Memory B cell (primary cell): ENCODE measurements at regions not wholly inside any gene's neighbourhood (a gene's known extent, or its start where the extent isn't known, plus 50 kb on each side); places are given as distances from the start of the nearest gene placed in this dataset.

ENCODE experiments used
- ATAC-seq: fragments of 150-1000 bp; cut with Tn5 transposase; 2 replicates; pipeline ENCODE4 v1.10.0; 2021; ENCODE audit warnings: low read depth, mild to moderate bottlenecking, moderate library complexity
- DNase-seq, 2 donors: peaks; one replicate each; pipeline ENCODE4 v3.0.0; 2022; ENCODE audit warnings: low spot score in 2 of 2
- H3K27ac Mint-ChIP-seq: one replicate; pipeline ENCODE4 v1.8.0; 2022; ENCODE audit warnings: mild to moderate bottlenecking, moderate library complexity, mixed read lengths
- H3K27me3 Mint-ChIP-seq: one replicate; pipeline ENCODE4 v1.8.0; 2022; ENCODE audit warnings: mixed read lengths
- H3K36me3 Mint-ChIP-seq: one replicate; pipeline ENCODE4 v1.8.0; 2022; ENCODE audit warnings: mild to moderate bottlenecking, mixed read lengths
- H3K4me1 Mint-ChIP-seq: one replicate; pipeline ENCODE4 v1.8.0; 2022; ENCODE audit warnings: mixed read lengths
- H3K4me3 Mint-ChIP-seq: one replicate; pipeline ENCODE4 v1.8.0; 2022; ENCODE audit warnings: mild to moderate bottlenecking, moderate library complexity, mixed read lengths
- H3K9me3 Mint-ChIP-seq: one replicate; pipeline ENCODE4 v1.8.0; 2022; ENCODE audit warnings: mixed read lengths

DNA sequence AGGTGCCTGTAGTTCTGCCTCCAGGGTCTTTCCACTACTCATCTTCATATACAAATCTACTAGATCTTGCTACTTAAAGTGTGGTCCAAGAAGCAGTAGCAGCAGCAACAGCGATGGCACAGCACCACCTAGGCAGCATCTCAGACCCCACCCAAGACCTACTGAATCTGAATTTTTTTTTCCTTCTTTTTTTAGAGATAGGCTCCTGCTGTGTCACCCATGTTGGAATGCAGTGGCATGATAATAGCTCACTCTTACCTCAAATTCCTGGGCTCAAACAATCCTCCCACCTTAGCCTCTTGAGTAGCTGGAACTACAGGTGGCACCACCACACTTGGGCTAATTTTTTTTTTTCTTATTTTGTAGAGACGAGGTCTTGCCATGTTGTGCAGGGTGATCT, 346.7 kb upstream of the TGFBR2 start:
- ATAC-seq: no peak
- Mint-ChIP-seq H3K4me3 (no peak overlapping the region), H3K9me3 (no peaks in the 10 kb centered on the region), H3K27me3 (no peaks in the 10 kb centered on the region), H3K27ac (no peak overlapping the region), H3K4me1 (peaks cover 18% of the 10 kb centered on the region), H3K36me3 (no peaks in the 10 kb centered on the region)
- DNase-seq: no peak

- no peaks in the 10 kb centered on the region for H3K27me3 Mint-ChIP-seq
- peaks cover 3% of the 10 kb centered on the region for H3K9me3 Mint-ChIP-seq
Measured at GRCh38 chr3:30260762-30261161, 345.6 kb upstream of the TGFBR2 start.

DNA sequence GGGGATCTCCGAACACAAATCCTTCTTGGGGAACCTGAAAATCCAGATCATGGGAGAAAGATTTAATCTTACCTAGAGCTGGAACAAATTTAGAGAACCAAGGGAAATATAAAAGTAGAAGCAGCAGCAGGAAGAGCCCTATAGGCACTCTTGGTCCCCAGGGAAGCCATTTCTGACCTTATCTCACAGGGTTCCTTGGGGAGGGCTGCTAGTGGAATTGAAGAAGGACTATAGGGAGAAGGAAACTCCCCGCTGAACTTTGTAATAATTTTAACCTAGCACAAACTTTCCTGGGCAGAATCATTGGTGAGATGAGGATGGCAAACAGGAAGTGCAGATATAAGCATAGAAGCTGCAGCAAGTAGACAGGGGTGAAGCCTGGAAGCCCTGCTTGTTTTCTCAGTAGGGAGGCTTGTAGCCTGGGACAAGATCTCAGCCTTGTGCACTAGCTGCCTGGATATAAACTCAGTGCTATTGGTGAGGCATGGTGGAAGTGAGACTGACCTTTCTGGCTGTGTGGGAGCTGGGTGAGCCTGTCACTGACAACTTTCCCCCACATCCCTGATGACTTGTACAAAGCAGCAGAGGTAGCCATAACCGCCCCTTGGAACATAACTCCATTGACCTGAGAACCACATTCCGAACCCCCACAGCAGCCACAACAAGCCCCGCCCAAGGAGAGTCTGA, 343.0 kb upstream of the TGFBR2 start:
- H3K4me3 Mint-ChIP-seq: no peak overlapping the region
- H3K27me3 Mint-ChIP-seq: no peaks in the 10 kb centered on the region
- DNase-seq: no peak
- no peak for ATAC-seq
- peaks cover 2% of the 10 kb centered on the region for H3K36me3 Mint-ChIP-seq
- peaks cover 3% of the 10 kb centered on the region for H3K9me3 Mint-ChIP-seq
- no peak overlapping the region for H3K27ac Mint-ChIP-seq
- peaks cover 18% of the 10 kb centered on the region for H3K4me1 Mint-ChIP-seq

More at GRCh38 chr3:30260762-30261161, 345.6 kb upstream of the TGFBR2 start:
- ATAC-seq (no peak), DNase-seq (no peak)
- Mint-ChIP-seq H3K4me1 (peaks cover 18% of the 10 kb centered on the region), H3K36me3 (peaks cover 2% of the 10 kb centered on the region), H3K27ac (no peak overlapping the region), H3K4me3 (no peak overlapping the region)

DNA sequence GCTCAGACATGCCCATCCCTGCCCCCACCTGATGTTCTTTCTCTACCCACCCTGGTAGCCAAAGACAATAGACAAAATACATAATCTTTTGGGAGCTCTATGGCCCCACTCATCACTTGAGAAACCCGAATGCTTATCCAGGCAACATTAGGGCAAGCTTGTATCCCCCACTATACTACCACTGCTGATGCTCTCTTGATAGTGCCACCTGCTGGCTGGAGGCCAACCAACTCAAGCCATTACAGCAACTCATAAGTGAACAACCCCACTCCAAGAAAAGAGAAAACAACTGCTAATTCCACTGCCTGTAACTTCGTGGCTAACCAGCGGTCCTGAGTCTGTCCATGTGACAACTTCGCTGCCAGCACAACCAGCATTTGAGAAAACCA, 342.5 kb upstream of the TGFBR2 start:
- Mint-ChIP-seq H3K27me3 (no peaks in the 10 kb centered on the region), H3K36me3 (peaks cover 2% of the 10 kb centered on the region), H3K9me3 (peaks cover 3% of the 10 kb centered on the region), H3K27ac (no peak overlapping the region), H3K4me1 (peaks cover 18% of the 10 kb centered on the region), H3K4me3 (no peak overlapping the region)
- DNase-seq (no peak), ATAC-seq (no peak)

GRCh38 chr3:30266524-30266923, 339.9 kb upstream of the TGFBR2 start:
- Mint-ChIP-seq H3K27me3 (no peaks in the 10 kb centered on the region), H3K36me3 (peaks cover 2% of the 10 kb centered on the region), H3K9me3 (peaks cover 3% of the 10 kb centered on the region), H3K4me3 (no peak overlapping the region), H3K4me1 (peaks cover 26% of the 10 kb centered on the region), H3K27ac (no peak overlapping the region)
- no peak for ATAC-seq
- DNase-seq: no peak

DNA sequence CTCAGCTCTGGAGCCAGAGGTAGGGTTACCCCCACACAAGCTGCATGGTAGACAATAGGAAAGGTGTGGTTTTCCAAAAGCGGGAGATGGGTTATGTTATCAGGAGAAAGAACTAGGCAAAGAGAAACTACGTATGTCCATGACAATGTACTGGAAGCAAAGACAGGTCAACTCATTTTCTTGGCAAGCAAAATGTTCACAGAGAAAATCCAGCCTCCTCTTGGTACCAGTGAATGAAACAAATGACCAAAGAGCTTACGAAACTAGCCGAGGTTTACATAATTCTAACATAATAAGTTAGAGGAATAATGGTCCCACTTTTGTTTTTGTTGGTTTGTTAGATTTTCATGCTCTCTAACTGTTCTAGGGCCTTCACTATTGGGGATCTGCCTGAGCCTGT, 338.1 kb upstream of the TGFBR2 start:
- ATAC-seq (no peak), DNase-seq (no peak)
- Mint-ChIP-seq H3K9me3 (peaks cover 3% of the 10 kb centered on the region), H3K27ac (no peak overlapping the region), H3K4me3 (no peak overlapping the region), H3K27me3 (no peaks in the 10 kb centered on the region), H3K4me1 (peaks cover 20% of the 10 kb centered on the region), H3K36me3 (peaks cover 2% of the 10 kb centered on the region)

DNA sequence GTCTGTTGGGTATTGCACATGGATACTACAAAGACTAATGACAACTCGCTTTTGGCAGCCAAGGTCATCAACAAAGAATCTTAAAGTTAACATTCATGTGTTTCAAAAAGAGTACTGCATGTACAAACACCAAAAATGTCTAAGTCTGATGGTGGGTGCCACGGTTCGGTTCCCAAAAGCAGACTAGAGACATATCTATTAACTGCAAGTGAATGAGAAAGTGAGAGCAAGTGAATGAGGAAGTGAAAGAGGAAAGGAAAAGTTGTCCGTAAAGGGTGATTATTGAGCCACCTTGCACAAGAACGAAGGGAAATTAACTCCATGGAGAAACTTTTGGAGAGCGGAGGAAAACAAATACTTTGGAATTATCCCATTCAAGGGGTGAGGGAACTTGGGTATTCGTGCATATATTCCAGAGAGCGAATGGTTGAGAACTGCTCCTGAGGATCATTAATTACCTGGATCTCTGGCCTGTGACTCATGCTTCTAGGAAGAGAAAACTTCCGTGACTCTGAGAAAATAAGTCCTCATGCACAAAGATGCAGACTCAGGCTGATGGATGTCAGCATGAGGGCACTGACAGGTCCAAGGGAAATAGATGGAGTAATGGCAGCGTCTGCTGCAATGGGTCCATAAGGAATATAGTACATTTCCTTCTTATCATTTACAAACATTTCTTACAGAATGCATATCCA, 336.5 kb upstream of the TGFBR2 start:
- peak overlapping the region; percentile 54 for H3K4me3 Mint-ChIP-seq
- peak; percentile 26 to 49 for DNase-seq
- peaks cover 10% of the 10 kb centered on the region for H3K4me1 Mint-ChIP-seq

DNA sequence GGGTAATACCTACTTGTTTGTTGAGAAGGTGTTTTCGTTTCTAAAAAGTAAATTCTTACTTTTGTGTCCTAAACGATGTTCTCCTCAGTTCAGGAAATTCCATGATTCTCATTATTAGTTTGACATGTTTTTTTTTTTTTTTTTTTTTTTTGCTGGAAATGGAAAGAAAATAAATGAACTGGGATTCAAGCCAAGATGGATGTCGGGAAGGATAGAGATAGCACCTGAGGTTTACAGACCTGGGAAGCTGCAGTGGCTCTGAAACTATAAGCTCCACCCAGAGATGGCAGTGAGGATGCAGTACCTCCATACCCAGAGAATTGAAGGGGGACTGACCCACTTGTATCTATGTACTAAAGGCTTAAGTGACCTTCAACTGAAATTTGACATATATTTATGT, 334.6 kb upstream of the TGFBR2 start:
- Mint-ChIP-seq H3K27ac (no peak overlapping the region), H3K27me3 (no peaks in the 10 kb centered on the region), H3K4me1 (peaks cover 10% of the 10 kb centered on the region), H3K4me3 (no peak overlapping the region), H3K9me3 (no peaks in the 10 kb centered on the region), H3K36me3 (no peaks in the 10 kb centered on the region)
- no peak for ATAC-seq
- no peak for DNase-seq

More for the DNA sequence above, 336.5 kb upstream of the TGFBR2 start:
- H3K36me3 Mint-ChIP-seq: peaks cover 2% of the 10 kb centered on the region
- ATAC-seq: peak; percentile 99
- H3K9me3 Mint-ChIP-seq: peaks cover 3% of the 10 kb centered on the region
- no peaks in the 10 kb centered on the region for H3K27me3 Mint-ChIP-seq
- no peak overlapping the region for H3K27ac Mint-ChIP-seq

GRCh38 chr3:30273304-30274072, 332.9 kb upstream of the TGFBR2 start:
- peaks cover 3% of the 10 kb centered on the region for H3K9me3 Mint-ChIP-seq
- no peak overlapping the region for H3K4me3 Mint-ChIP-seq
- H3K27me3 Mint-ChIP-seq: no peaks in the 10 kb centered on the region
- H3K36me3 Mint-ChIP-seq: peaks cover 4% of the 10 kb centered on the region
- DNase-seq: no peak
- H3K27ac Mint-ChIP-seq: no peak overlapping the region
- peaks cover 10% of the 10 kb centered on the region for H3K4me1 Mint-ChIP-seq
- ATAC-seq: no peak

GRCh38 chr3:30277494-30277893, 328.9 kb upstream of the TGFBR2 start:
- no peak for ATAC-seq
- Mint-ChIP-seq H3K4me3 (no peak overlapping the region), H3K36me3 (peaks cover 4% of the 10 kb centered on the region)

GRCh38 chr3:30281526-30281925, 324.9 kb upstream of the TGFBR2 start:
- peaks cover 4% of the 10 kb centered on the region for H3K36me3 Mint-ChIP-seq
- peaks cover 6% of the 10 kb centered on the region for H3K4me1 Mint-ChIP-seq
- H3K4me3 Mint-ChIP-seq: no peak overlapping the region
- DNase-seq (no peak), ATAC-seq (no peak)
- peaks cover 3% of the 10 kb centered on the region for H3K9me3 Mint-ChIP-seq
- no peak overlapping the region for H3K27ac Mint-ChIP-seq
- H3K27me3 Mint-ChIP-seq: no peaks in the 10 kb centered on the region

More at GRCh38 chr3:30277494-30277893, 328.9 kb upstream of the TGFBR2 start:
- H3K9me3 Mint-ChIP-seq: peaks cover 3% of the 10 kb centered on the region
- no peaks in the 10 kb centered on the region for H3K4me1 Mint-ChIP-seq
- no peak for DNase-seq
- no peaks in the 10 kb centered on the region for H3K27me3 Mint-ChIP-seq
- no peak overlapping the region for H3K27ac Mint-ChIP-seq

DNA sequence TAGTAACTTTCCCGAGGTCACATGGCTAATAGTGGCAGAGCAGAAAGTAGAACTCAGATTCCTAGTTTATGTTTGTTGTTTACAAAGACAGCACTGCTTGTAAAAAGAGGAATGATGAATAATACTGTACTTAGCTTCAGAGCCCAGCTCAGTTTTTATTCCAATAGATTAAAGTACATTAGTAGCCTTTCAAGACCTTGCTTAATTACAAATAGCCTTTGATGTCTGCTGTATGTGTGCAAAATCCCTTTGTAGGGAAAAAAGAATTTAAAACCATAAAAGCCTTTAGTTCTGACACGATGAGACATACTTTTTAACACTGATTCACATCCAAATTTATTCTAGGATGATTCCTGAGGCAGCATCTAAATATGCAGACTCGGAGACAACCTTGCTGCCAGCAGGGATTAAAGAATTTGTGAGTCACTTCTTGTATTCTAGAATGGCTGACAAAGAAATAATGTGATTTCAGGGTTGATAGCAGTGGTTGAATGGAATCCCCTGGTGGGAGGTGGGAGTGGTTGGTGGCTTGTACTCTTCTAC, 324.2 kb upstream of the TGFBR2 start:
- no peak overlapping the region for H3K4me3 Mint-ChIP-seq
- H3K27me3 Mint-ChIP-seq: no peaks in the 10 kb centered on the region

GRCh38 chr3:30285188-30286006, 321.0 kb upstream of the TGFBR2 start:
- Mint-ChIP-seq H3K4me3 (no peak overlapping the region), H3K27me3 (no peaks in the 10 kb centered on the region), H3K9me3 (no peaks in the 10 kb centered on the region), H3K27ac (peak overlapping the region; percentile 10), H3K36me3 (no peaks in the 10 kb centered on the region), H3K4me1 (peaks cover 12% of the 10 kb centered on the region)
- ATAC-seq (no peak), DNase-seq (no peak)

More for the DNA sequence above, 324.2 kb upstream of the TGFBR2 start:
- ATAC-seq (no peak), DNase-seq (no peak)
- peaks cover 4% of the 10 kb centered on the region for H3K36me3 Mint-ChIP-seq
- peaks cover 6% of the 10 kb centered on the region for H3K4me1 Mint-ChIP-seq
- peaks cover 2% of the 10 kb centered on the region for H3K9me3 Mint-ChIP-seq
- no peak overlapping the region for H3K27ac Mint-ChIP-seq
